ENCODE measurements at regions not wholly inside any gene's neighbourhood (a gene's known extent, or its start where the extent isn't known, plus 50 kb on each side); places are given as distances from the start of the nearest gene placed in this dataset.

- TF ChIP-seq CTCF (IDR thresholded peaks at IDR 0.05 in 4 of 5, conservative IDR thresholded peaks at IDR 0.05 in 1 of 5) (no peak), POLR2A (IDR thresholded peaks at IDR 0.05) (no peak)
These were observed 334.3 kb upstream of the SEMA3D start for GRCh38 chr7:85521108-85521694.
